Activated CD8-positive, alpha-beta memory T cell treated with anti-CD3 and anti-CD28 coated beads, Interleukin-2, amount 50 U/mL, for 24 hours (primary cell): ENCODE measurements at regions not wholly inside any gene's neighbourhood (a gene's known extent, or its start where the extent isn't known, plus 50 kb on each side); places are given as distances from the start of the nearest gene placed in this dataset.
"Not testable (repeated sequence)": the region's sequence is repeated elsewhere in the genome, so short reads cannot be mapped to it uniquely, and the experiment has no call there.

Source experiments
- DNase-seq: peaks from one replicate; pipeline ENCODE4 v3.0.0-alpha.2; 2020; ENCODE audit errors: extremely low read depth

GRCh38 chr6:10128721-10129120, 286.2 kb downstream of the TFAP2A start:
- no peak for DNase-seq

- no peak for DNase-seq
Observed at GRCh38 chr6:10122164-10122563, 292.7 kb downstream of the TFAP2A start.

- no peak for DNase-seq
Observed at GRCh38 chr6:10112871-10113549, 301.9 kb downstream of the TFAP2A start.

GRCh38 chr6:10111975-10112374, 302.9 kb downstream of the TFAP2A start:
- DNase-seq, result no peak

GRCh38 chr6:10101551-10102252, 313.2 kb downstream of the TFAP2A start:
- no peak for DNase-seq

- DNase-seq, result no peak
Observed at GRCh38 chr6:10099529-10100140, 315.2 kb downstream of the TFAP2A start.

GRCh38 chr6:10098756-10099528, 315.9 kb downstream of the TFAP2A start:
- DNase-seq, result no peak

- DNase-seq, result no peak
Observed at GRCh38 chr6:10093282-10093681, 321.6 kb downstream of the TFAP2A start.

GRCh38 chr6:10084111-10084986, 330.5 kb downstream of the TFAP2A start:
- no peak for DNase-seq

- no peak for DNase-seq
Observed at GRCh38 chr6:10082385-10082784, 332.5 kb downstream of the TFAP2A start.

- DNase-seq, result no peak
Observed at GRCh38 chr6:10081957-10082356, 332.9 kb downstream of the TFAP2A start.

- no peak for DNase-seq
Observed at GRCh38 chr6:10081075-10081474, 333.8 kb downstream of the TFAP2A start.

- DNase-seq, result no peak
Observed at GRCh38 chr6:10080561-10080960, 334.3 kb downstream of the TFAP2A start.

- no peak for DNase-seq
Observed at GRCh38 chr6:10078581-10078980, 336.3 kb downstream of the TFAP2A start.

- not testable (repeated sequence) for DNase-seq
Observed at GRCh38 chr6:10074726-10075125, 340.1 kb downstream of the TFAP2A start.

- DNase-seq, result no peak
Observed at GRCh38 chr6:10073341-10073740, 341.5 kb downstream of the TFAP2A start.

GRCh38 chr6:10071631-10072220, 343.1 kb downstream of the TFAP2A start:
- DNase-seq, result no peak

GRCh38 chr6:10060004-10060403, 354.9 kb downstream of the TFAP2A start:
- DNase-seq, result no peak

GRCh38 chr6:10054672-10055071, 360.2 kb downstream of the TFAP2A start:
- DNase-seq, result no peak

GRCh38 chr6:10051283-10051682, 363.6 kb downstream of the TFAP2A start:
- no peak for DNase-seq
